Activated T-cell treated with anti-CD3 and anti-CD28 coated beads, Interleukin-2, amount 50 U/mL, for 24 hours (primary cell): ENCODE measurements at regions not wholly inside any gene's neighbourhood (a gene's known extent, or its start where the extent isn't known, plus 50 kb on each side); places are given as distances from the start of the nearest gene placed in this dataset.
"Not testable (repeated sequence)": the region's sequence is repeated elsewhere in the genome, so short reads cannot be mapped to it uniquely, and the experiment has no call there.

Source experiments
- DNase-seq: peaks from one replicate; pipeline ENCODE4 v3.0.0-alpha.2; 2020
- H3K27ac Mint-ChIP-seq: 2 replicates; pipeline ENCODE4 v1.8.0; 2020; ENCODE audit warnings: mild to moderate bottlenecking, mixed read lengths
- H3K27me3 Mint-ChIP-seq: 2 replicates; pipeline ENCODE4 v1.8.0; 2020; ENCODE audit warnings: mixed read lengths
- H3K36me3 Mint-ChIP-seq: 2 replicates; pipeline ENCODE4 v1.8.0; 2020; ENCODE audit warnings: low read depth, mixed read lengths
- H3K4me1 Mint-ChIP-seq: 2 replicates; pipeline ENCODE4 v1.8.0; 2020; ENCODE audit warnings: low read depth, mixed read lengths
- H3K4me3 Mint-ChIP-seq: 2 replicates; pipeline ENCODE4 v1.8.0; 2020; ENCODE audit warnings: mild to moderate bottlenecking, moderate library complexity, mixed read lengths
- H3K9me3 Mint-ChIP-seq: 2 replicates; pipeline ENCODE4 v1.8.0; 2020; ENCODE audit warnings: mixed read lengths

- Mint-ChIP-seq H3K4me1 (no peaks in the 10 kb centered on the region), H3K4me3 (no peak overlapping the region), H3K27me3 (peaks cover 25% of the 10 kb centered on the region), H3K27ac (no peak overlapping the region), H3K36me3 (no peaks in the 10 kb centered on the region), H3K9me3 (no peaks in the 10 kb centered on the region)
- DNase-seq, result no peak
Observed at GRCh38 chr3:124360155-124360554, 368.2 kb upstream of the ROPN1 start.

- Mint-ChIP-seq H3K4me1 (no peaks in the 10 kb centered on the region), H3K4me3 (no peak overlapping the region), H3K36me3 (no peaks in the 10 kb centered on the region), H3K9me3 (no peaks in the 10 kb centered on the region), H3K27ac (no peak overlapping the region), H3K27me3 (peaks cover 25% of the 10 kb centered on the region)
- DNase-seq, result no peak
Observed at GRCh38 chr3:124360563-124360962, 368.6 kb upstream of the ROPN1 start.

DNA sequence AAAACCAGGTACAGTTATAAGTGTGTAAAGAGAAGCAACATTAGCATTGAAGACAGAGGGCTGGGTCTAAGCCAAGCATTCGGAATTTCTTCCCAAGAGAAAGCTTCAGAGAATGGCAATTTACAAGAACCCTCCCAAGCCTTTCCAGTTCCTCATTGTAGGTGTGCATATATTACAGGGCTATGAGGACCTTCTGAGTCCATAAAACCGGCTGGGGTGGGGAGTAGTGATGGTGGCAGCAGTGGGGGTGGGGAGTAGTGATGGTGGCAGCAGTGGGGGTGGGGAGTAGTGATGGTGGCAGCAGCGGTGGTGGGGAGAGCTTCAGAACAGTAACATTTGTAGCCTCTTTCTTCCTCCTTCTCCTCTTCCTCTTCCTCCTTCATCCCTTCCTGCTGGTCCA is 368.7 kb upstream of the UMPS start:
- no peaks in the 10 kb centered on the region for H3K4me1 Mint-ChIP-seq
- H3K27me3 Mint-ChIP-seq, result peaks cover 22% of the 10 kb centered on the region
- H3K27ac Mint-ChIP-seq, result no peak overlapping the region
- no peak overlapping the region for H3K4me3 Mint-ChIP-seq
- no peaks in the 10 kb centered on the region for H3K9me3 Mint-ChIP-seq
- no peak for DNase-seq
- no peaks in the 10 kb centered on the region for H3K36me3 Mint-ChIP-seq

DNA sequence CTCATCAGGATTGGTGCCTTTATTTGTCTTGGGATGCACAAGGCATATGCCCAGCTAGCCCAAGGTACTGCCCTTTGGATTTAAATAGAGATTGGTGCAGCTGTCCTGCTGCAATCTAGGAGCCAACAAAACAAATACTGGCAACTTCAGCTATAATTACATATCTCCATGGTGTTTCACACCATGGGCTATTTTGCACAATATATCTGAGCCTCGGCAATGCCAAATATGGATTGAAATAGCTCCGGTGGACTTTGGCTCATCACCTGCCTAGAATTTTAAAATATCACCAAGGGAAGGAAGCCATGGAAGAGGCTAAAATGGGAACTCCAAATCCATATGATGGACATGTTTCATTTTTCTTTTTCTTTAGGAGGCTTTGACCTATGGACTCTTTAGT is 367.8 kb upstream of the UMPS start:
- Mint-ChIP-seq H3K4me3 (no peak overlapping the region), H3K27ac (no peak overlapping the region)

GRCh38 chr3:124363476-124363875 is 366.8 kb upstream of the UMPS start:
- Mint-ChIP-seq H3K36me3 (no peaks in the 10 kb centered on the region), H3K27ac (no peak overlapping the region), H3K9me3 (no peaks in the 10 kb centered on the region), H3K4me3 (no peak overlapping the region), H3K4me1 (no peaks in the 10 kb centered on the region), H3K27me3 (peaks cover 16% of the 10 kb centered on the region)
- DNase-seq, result no peak

More for the DNA sequence above, 367.8 kb upstream of the UMPS start:
- peaks cover 16% of the 10 kb centered on the region for H3K27me3 Mint-ChIP-seq
- H3K36me3 Mint-ChIP-seq, result no peaks in the 10 kb centered on the region
- no peaks in the 10 kb centered on the region for H3K9me3 Mint-ChIP-seq
- DNase-seq, result no peak
- H3K4me1 Mint-ChIP-seq, result no peaks in the 10 kb centered on the region

DNA sequence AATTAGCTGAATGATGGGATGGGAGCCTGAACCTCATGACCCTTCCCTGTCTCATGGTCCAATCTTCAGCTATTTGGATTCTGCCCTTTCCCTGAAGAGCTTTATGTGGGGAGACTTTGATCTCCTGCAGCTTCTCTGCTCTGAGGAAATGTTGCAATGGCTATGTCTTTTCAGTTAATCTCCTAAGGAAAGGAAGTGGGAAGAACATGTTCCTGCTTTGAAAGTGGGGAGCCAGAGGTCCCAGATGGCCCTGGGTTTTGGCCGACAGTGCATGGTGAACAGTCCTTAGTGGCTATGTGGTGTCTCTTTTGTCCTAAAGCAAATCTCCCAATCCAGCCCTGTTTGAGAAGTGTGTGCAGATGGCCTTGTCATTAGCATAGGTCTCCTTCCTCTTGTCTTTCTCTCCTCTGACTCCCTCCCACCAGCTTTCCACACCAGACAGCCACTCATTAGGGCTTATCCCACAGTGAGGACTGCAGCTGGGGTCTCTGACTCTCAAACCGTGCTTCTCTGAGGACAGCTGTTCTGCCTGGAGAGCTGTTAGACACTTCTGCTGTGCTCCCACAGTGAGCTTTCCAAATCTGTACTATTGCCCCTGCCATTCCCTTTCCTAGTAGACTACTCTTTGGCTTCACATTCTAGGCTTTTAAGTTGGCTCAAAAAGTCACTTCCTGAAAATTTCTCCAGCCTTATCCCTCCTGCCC is 365.8 kb upstream of the UMPS start:
- peaks cover 10% of the 10 kb centered on the region for H3K27me3 Mint-ChIP-seq
- DNase-seq, result no peak
- H3K27ac Mint-ChIP-seq, result no peak overlapping the region
- no peaks in the 10 kb centered on the region for H3K4me1 Mint-ChIP-seq
- no peak overlapping the region for H3K4me3 Mint-ChIP-seq
- H3K9me3 Mint-ChIP-seq, result no peaks in the 10 kb centered on the region
- no peaks in the 10 kb centered on the region for H3K36me3 Mint-ChIP-seq

- not testable (repeated sequence) for H3K36me3 Mint-ChIP-seq, H3K4me3 Mint-ChIP-seq, H3K9me3 Mint-ChIP-seq, H3K4me1 Mint-ChIP-seq, H3K27me3 Mint-ChIP-seq, DNase-seq, H3K27ac Mint-ChIP-seq
Observed at GRCh38 chr3:124366655-124367054, 363.6 kb upstream of the UMPS start.

DNA sequence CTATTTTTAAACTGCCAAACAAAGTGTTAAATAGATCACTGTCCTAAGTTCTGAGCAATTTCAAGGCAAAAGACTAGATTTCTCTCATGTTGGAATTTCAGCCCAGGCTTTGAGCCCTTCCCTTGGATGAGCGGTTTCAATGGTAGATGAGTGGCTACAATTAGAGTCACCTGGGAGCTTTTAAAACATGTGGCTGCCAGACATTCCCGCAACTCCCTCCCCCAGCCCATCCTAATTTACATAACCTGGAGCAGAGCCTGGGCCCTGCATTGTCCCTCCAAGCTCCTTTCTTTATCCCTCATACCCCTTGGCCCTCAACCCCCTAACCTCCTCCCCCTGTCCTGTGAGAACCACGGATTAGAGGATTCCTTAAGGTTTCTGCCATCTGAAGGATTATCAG is 357.5 kb upstream of the UMPS start:
- Mint-ChIP-seq H3K27me3 (peaks cover 15% of the 10 kb centered on the region), H3K9me3 (no peaks in the 10 kb centered on the region), H3K4me3 (no peak overlapping the region), H3K36me3 (no peaks in the 10 kb centered on the region), H3K4me1 (no peaks in the 10 kb centered on the region), H3K27ac (no peak overlapping the region)
- DNase-seq, result no peak

DNA sequence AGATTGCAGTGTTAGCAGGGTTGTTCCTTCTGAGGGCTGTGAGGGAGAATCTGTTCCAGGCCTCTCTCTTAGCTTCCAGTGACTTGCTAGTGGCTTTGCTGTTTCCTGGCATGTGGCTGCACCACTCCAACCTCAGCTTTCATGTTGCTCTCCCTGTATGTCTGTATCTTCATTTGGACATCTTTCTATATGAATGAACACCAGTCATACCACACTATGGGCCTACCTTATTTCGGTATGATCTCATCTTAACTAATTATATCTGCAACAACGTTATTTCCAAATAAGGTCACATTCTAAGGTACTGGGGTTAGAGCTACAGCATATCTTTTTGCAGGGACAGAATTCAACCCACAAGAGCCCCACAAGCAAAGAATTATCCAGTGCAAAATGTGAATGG is 356.7 kb upstream of the UMPS start:
- Mint-ChIP-seq H3K9me3 (no peaks in the 10 kb centered on the region), H3K4me3 (no peak overlapping the region), H3K27ac (no peak overlapping the region), H3K4me1 (no peaks in the 10 kb centered on the region), H3K36me3 (no peaks in the 10 kb centered on the region), H3K27me3 (peaks cover 15% of the 10 kb centered on the region)
- no peak for DNase-seq

DNA sequence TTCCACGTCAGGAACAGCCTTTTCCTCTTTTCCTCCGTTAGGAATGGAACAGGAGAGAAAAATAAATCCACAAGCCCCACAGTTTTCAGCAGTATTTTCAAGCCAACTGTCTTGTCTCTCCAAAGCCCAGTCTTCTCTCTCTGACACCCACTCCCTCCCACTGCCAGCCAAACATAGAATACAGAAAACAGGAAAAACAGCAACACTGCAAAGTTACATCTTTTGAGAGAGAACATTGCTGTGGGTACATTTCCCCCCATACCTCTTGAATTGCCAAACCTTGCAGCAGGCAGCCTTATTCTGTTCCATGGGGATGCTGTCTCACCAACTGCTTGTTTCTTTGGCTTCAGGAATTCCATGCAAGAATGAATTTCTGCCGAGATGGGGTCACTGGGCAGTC is 355.7 kb upstream of the UMPS start:
- Mint-ChIP-seq H3K36me3 (no peaks in the 10 kb centered on the region), H3K4me3 (no peak overlapping the region), H3K4me1 (no peaks in the 10 kb centered on the region), H3K9me3 (no peaks in the 10 kb centered on the region), H3K27ac (no peak overlapping the region), H3K27me3 (peaks cover 15% of the 10 kb centered on the region)
- no peak for DNase-seq

- Mint-ChIP-seq H3K36me3 (no peaks in the 10 kb centered on the region), H3K9me3 (no peaks in the 10 kb centered on the region), H3K4me1 (no peaks in the 10 kb centered on the region), H3K27ac (no peak overlapping the region), H3K27me3 (peaks cover 27% of the 10 kb centered on the region), H3K4me3 (no peak overlapping the region)
- no peak for DNase-seq
Observed at GRCh38 chr3:124381575-124382333, 348.5 kb upstream of the UMPS start.

GRCh38 chr3:124383051-124383450 is 347.2 kb upstream of the UMPS start:
- no peak overlapping the region for H3K27ac Mint-ChIP-seq
- peaks cover 27% of the 10 kb centered on the region for H3K27me3 Mint-ChIP-seq
- no peak for DNase-seq
- H3K36me3 Mint-ChIP-seq, result no peaks in the 10 kb centered on the region
- no peak overlapping the region for H3K4me3 Mint-ChIP-seq
- no peaks in the 10 kb centered on the region for H3K9me3 Mint-ChIP-seq
- H3K4me1 Mint-ChIP-seq, result no peaks in the 10 kb centered on the region

GRCh38 chr3:124383846-124384466 is 346.3 kb upstream of the UMPS start:
- no peak for DNase-seq
- peaks cover 35% of the 10 kb centered on the region for H3K27me3 Mint-ChIP-seq
- H3K9me3 Mint-ChIP-seq, result no peaks in the 10 kb centered on the region
- H3K27ac Mint-ChIP-seq, result no peak overlapping the region
- H3K4me3 Mint-ChIP-seq, result no peak overlapping the region
- H3K36me3 Mint-ChIP-seq, result no peaks in the 10 kb centered on the region
- no peaks in the 10 kb centered on the region for H3K4me1 Mint-ChIP-seq

GRCh38 chr3:124384527-124384926 is 345.7 kb upstream of the UMPS start:
- Mint-ChIP-seq H3K4me3 (no peak overlapping the region), H3K27me3 (peaks cover 37% of the 10 kb centered on the region), H3K27ac (no peak overlapping the region), H3K36me3 (no peaks in the 10 kb centered on the region), H3K4me1 (no peaks in the 10 kb centered on the region), H3K9me3 (no peaks in the 10 kb centered on the region)
- DNase-seq, result no peak

DNA sequence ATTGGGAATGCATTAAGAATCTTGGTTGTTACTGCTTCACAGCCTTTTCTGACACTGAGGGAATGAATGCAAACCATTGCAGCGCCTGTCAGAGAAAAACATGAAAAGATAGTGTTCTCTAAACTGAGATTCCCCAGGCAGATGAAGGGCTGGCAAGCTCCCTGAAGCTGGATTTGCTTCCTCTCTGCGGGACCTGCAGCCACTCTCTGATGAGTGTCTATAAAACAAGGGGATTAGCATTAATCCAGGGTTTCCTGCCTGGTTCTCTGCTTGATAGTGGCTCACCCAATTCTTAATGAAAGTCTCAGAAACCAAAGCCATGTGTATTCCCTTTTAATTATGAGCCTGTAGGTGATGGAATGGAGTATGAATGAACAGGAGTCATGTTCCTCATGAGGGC is 344.3 kb upstream of the UMPS start:
- Mint-ChIP-seq H3K4me3 (no peak overlapping the region), H3K4me1 (no peaks in the 10 kb centered on the region), H3K36me3 (no peaks in the 10 kb centered on the region), H3K27me3 (peaks cover 37% of the 10 kb centered on the region), H3K27ac (no peak overlapping the region), H3K9me3 (no peaks in the 10 kb centered on the region)
- no peak for DNase-seq
